ENCODE measurements at regions not wholly inside any gene's neighbourhood (a gene's known extent, or its start where the extent isn't known, plus 50 kb on each side); places are given as distances from the start of the nearest gene placed in this dataset.

GRCh38 chr15:98272625-98273024, 312.1 kb downstream of the ARRDC4 start:
- H2AFZ ChIP-seq (ENCODE audit: insufficient read depth, low read depth, low read length, poor library complexity, severe bottlenecking), result no peak overlapping the region
- no CpG with 5 or more reads among the region's 4 CpGs for WGBS (ENCODE audit: insufficient coverage)
- Mint-ChIP-seq H3K9me3 (ENCODE audit: insufficient read depth) (peaks cover 2% of the 10 kb centered on the region), H3K27ac (no peak overlapping the region), H3K4me1 (no peaks in the 10 kb centered on the region), H3K4me3 (no peak overlapping the region), H3K27me3 (no peaks in the 10 kb centered on the region)
- H3K36me3 ChIP-seq (replicated peaks in 1 of 2; ENCODE audit: control extremely low read depth in 1 of 2, control insufficient read depth in 1 of 2, extremely low read depth in 1 of 2, insufficient read depth in 2 of 2, low read length in 1 of 2), result no peaks in the 10 kb centered on the region
- no peak for DNase-seq
- H3K27me3 ChIP-seq (replicated peaks in 1 of 4; ENCODE audit: control extremely low read depth in 1 of 4, control insufficient read depth in 3 of 4, insufficient read depth in 4 of 4, low read length in 3 of 4), result peaks cover 0 to 5% (median 0%) of the 10 kb centered on the region in 4 experiments
- H3K9me3 ChIP-seq (ENCODE audit: control extremely low read depth in 1 of 3, control insufficient read depth in 2 of 3, insufficient read depth in 1 of 3, low read length in 2 of 3), result peaks cover 1 to 13% (median 5%) of the 10 kb centered on the region in 3 donors
- H3K4me1 ChIP-seq (ENCODE audit: control insufficient read depth in 2 of 2, insufficient read depth in 2 of 2, low read length in 2 of 2), result no peaks in the 10 kb centered on the region
- H3K4me3 ChIP-seq (ENCODE audit: control extremely low read depth in 1 of 5, extremely low read depth in 1 of 5, insufficient read depth in 1 of 5, low read depth in 2 of 5, low read length in 4 of 5), result no peak overlapping the region
- no peak overlapping the region for H3K27ac ChIP-seq (ENCODE audit: low read length in 2 of 2)
- CTCF ChIA-PET, result no interaction called here
- no peak for TF ChIP-seq EZH2 (IDR thresholded peaks at IDR 0.05; ENCODE audit: borderline replicate concordance, insufficient read depth, low read depth, low read length, poor library complexity, severe bottlenecking)
- TF ChIP-seq, protein P1, sequence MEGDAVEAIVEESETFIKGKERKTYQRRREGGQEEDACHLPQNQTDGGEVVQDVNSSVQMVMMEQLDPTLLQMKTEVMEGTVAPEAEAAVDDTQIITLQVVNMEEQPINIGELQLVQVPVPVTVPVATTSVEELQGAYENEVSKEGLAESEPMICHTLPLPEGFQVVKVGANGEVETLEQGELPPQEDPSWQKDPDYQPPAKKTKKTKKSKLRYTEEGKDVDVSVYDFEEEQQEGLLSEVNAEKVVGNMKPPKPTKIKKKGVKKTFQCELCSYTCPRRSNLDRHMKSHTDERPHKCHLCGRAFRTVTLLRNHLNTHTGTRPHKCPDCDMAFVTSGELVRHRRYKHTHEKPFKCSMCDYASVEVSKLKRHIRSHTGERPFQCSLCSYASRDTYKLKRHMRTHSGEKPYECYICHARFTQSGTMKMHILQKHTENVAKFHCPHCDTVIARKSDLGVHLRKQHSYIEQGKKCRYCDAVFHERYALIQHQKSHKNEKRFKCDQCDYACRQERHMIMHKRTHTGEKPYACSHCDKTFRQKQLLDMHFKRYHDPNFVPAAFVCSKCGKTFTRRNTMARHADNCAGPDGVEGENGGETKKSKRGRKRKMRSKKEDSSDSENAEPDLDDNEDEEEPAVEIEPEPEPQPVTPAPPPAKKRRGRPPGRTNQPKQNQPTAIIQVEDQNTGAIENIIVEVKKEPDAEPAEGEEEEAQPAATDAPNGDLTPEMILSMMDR (IDR thresholded peaks at IDR 0.05), result no peak
- H3K4me2 ChIP-seq (replicated peaks; ENCODE audit: low read depth, low read length, poor library complexity, severe bottlenecking), result no peak overlapping the region
- POLR2A ChIA-PET, result no interaction called here
- no peak overlapping the region for H3K9ac ChIP-seq (ENCODE audit: low read length)
- no peaks in the 10 kb centered on the region for H4K20me1 ChIP-seq (ENCODE audit: control insufficient read depth, insufficient read depth, low read length, poor library complexity, severe bottlenecking)
- H3K79me2 ChIP-seq (ENCODE audit: control insufficient read depth, insufficient read depth, low read length), result no peaks in the 10 kb centered on the region
- intact Hi-C loops (cut with micrococcal nuclease), result no loop called here
- no peak for ATAC-seq (ENCODE audit: low read depth)

GRCh38 chr15:98276018-98276417, 315.5 kb downstream of the ARRDC4 start:
- intact Hi-C loops (cut with micrococcal nuclease), result no loop called here
- Histone ChIP-seq H3K4me1 (ENCODE audit: control insufficient read depth in 2 of 2, insufficient read depth in 2 of 2, low read length in 2 of 2) (no peaks in the 10 kb centered on the region), H3K4me2 (replicated peaks; ENCODE audit: low read depth, low read length, poor library complexity, severe bottlenecking) (no peak overlapping the region), H2AFZ (ENCODE audit: insufficient read depth, low read depth, low read length, poor library complexity, severe bottlenecking) (no peak overlapping the region), H4K20me1 (ENCODE audit: control insufficient read depth, insufficient read depth, low read length, poor library complexity, severe bottlenecking) (no peaks in the 10 kb centered on the region), H3K27me3 (replicated peaks in 1 of 4; ENCODE audit: control extremely low read depth in 1 of 4, control insufficient read depth in 3 of 4, insufficient read depth in 4 of 4, low read length in 3 of 4) (peaks cover 0 to 5% (median 0%) of the 10 kb centered on the region in 4 experiments), H3K79me2 (ENCODE audit: control insufficient read depth, insufficient read depth, low read length) (no peaks in the 10 kb centered on the region), H3K9ac (ENCODE audit: low read length) (no peak overlapping the region), H3K36me3 (replicated peaks in 1 of 2; ENCODE audit: control extremely low read depth in 1 of 2, control insufficient read depth in 1 of 2, extremely low read depth in 1 of 2, insufficient read depth in 2 of 2, low read length in 1 of 2) (no peaks in the 10 kb centered on the region), H3K4me3 (ENCODE audit: control extremely low read depth in 1 of 5, extremely low read depth in 1 of 5, insufficient read depth in 1 of 5, low read depth in 2 of 5, low read length in 4 of 5) (no peak overlapping the region), H3K27ac (ENCODE audit: low read length in 2 of 2) (no peak overlapping the region), H3K9me3 (ENCODE audit: control extremely low read depth in 1 of 3, control insufficient read depth in 2 of 3, insufficient read depth in 1 of 3, low read length in 2 of 3) (peaks cover 0 to 6% (median 0%) of the 10 kb centered on the region in 3 donors)
- DNase-seq (no peak), ATAC-seq (ENCODE audit: low read depth) (no peak)
- no peaks in the 10 kb centered on the region for H3K27me3 Mint-ChIP-seq
- no peaks in the 10 kb centered on the region for H3K9me3 Mint-ChIP-seq (ENCODE audit: insufficient read depth)
- peaks cover under 1% of the 10 kb centered on the region for H3K4me1 Mint-ChIP-seq
- ChIA-PET POLR2A (no interaction called here), CTCF (no interaction called here)
- 68% methylated on average over 2 of the region's 3 CpGs for WGBS (ENCODE audit: insufficient coverage)
- TF ChIP-seq, protein P1 (IDR thresholded peaks at IDR 0.05), result no peak
- no peak for TF ChIP-seq EZH2 (IDR thresholded peaks at IDR 0.05; ENCODE audit: borderline replicate concordance, insufficient read depth, low read depth, low read length, poor library complexity, severe bottlenecking)
- no peak overlapping the region for H3K4me3 Mint-ChIP-seq
- no peak overlapping the region for H3K27ac Mint-ChIP-seq
